ENCODE measurements at regions not wholly inside any gene's neighbourhood (a gene's known extent, or its start where the extent isn't known, plus 50 kb on each side); places are given as distances from the start of the nearest gene placed in this dataset.

DNA sequence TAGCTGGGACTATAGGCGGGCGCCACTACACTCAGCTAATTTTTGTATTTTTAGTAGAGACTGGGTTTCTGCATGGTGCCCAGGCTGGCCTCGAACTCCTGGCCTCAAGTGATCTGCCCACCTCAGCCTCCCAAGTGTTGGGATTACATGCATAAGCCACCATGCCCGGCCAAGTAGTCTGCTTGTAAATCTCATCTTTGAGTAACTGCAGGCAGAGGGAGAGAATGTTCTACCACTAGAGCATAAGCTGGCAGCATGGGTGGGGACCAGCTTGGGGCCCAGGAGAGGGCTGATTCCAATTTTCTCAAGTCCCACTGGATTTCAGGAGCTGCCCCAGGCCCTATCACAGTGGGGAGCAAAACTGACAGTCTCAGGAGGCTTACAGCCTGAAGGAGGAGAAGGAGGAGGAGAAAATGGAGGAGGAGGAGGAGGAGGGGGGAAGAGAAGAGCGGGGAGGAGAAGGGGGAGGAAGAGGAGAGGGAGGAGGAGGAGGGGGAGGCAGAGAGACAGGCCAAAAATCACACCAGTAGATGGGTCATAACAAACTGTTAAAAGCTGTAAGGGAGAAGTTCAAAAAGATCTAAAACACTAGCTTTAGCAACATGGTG lies 229.1 kb upstream of the IGF1R start:
- TF ChIP-seq POLR2AphosphoS5 (IDR thresholded peaks at IDR 0.05; ENCODE audit: low read depth) (no peak), SPI1 (IDR thresholded peaks at IDR 0.05; ENCODE audit: borderline replicate concordance, low read depth) (no peak), GABPA (IDR thresholded peaks at IDR 0.05; ENCODE audit: low read depth) (no peak)
- TF ChIP-seq, protein P1, sequence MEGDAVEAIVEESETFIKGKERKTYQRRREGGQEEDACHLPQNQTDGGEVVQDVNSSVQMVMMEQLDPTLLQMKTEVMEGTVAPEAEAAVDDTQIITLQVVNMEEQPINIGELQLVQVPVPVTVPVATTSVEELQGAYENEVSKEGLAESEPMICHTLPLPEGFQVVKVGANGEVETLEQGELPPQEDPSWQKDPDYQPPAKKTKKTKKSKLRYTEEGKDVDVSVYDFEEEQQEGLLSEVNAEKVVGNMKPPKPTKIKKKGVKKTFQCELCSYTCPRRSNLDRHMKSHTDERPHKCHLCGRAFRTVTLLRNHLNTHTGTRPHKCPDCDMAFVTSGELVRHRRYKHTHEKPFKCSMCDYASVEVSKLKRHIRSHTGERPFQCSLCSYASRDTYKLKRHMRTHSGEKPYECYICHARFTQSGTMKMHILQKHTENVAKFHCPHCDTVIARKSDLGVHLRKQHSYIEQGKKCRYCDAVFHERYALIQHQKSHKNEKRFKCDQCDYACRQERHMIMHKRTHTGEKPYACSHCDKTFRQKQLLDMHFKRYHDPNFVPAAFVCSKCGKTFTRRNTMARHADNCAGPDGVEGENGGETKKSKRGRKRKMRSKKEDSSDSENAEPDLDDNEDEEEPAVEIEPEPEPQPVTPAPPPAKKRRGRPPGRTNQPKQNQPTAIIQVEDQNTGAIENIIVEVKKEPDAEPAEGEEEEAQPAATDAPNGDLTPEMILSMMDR (IDR thresholded peaks at IDR 0.05; ENCODE audit: insufficient read depth, low read length): no peak
- TF ChIP-seq, protein P2, sequence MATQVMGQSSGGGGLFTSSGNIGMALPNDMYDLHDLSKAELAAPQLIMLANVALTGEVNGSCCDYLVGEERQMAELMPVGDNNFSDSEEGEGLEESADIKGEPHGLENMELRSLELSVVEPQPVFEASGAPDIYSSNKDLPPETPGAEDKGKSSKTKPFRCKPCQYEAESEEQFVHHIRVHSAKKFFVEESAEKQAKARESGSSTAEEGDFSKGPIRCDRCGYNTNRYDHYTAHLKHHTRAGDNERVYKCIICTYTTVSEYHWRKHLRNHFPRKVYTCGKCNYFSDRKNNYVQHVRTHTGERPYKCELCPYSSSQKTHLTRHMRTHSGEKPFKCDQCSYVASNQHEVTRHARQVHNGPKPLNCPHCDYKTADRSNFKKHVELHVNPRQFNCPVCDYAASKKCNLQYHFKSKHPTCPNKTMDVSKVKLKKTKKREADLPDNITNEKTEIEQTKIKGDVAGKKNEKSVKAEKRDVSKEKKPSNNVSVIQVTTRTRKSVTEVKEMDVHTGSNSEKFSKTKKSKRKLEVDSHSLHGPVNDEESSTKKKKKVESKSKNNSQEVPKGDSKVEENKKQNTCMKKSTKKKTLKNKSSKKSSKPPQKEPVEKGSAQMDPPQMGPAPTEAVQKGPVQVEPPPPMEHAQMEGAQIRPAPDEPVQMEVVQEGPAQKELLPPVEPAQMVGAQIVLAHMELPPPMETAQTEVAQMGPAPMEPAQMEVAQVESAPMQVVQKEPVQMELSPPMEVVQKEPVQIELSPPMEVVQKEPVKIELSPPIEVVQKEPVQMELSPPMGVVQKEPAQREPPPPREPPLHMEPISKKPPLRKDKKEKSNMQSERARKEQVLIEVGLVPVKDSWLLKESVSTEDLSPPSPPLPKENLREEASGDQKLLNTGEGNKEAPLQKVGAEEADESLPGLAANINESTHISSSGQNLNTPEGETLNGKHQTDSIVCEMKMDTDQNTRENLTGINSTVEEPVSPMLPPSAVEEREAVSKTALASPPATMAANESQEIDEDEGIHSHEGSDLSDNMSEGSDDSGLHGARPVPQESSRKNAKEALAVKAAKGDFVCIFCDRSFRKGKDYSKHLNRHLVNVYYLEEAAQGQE (IDR thresholded peaks at IDR 0.05; ENCODE audit: insufficient replicate concordance, low read depth): no peak
